ENCODE measurements at regions not wholly inside any gene's neighbourhood (a gene's known extent, or its start where the extent isn't known, plus 50 kb on each side); places are given as distances from the start of the nearest gene placed in this dataset.
"Not testable (repeated sequence)": the region's sequence is repeated elsewhere in the genome, so short reads cannot be mapped to it uniquely, and the experiment has no call there.

- not testable (repeated sequence) for DNase-seq
Observed at GRCh38 chr4:118505491-118505890, 152.7 kb upstream of the PRSS12 start.

- DNase-seq: not testable (repeated sequence)
Observed at GRCh38 chr4:118512870-118513269, 160.1 kb upstream of the PRSS12 start.

- not testable (repeated sequence) for DNase-seq
Observed at GRCh38 chr4:118514332-118514731, 161.5 kb upstream of the PRSS12 start.

- DNase-seq: not testable (repeated sequence)
Observed at GRCh38 chr4:118516107-118516506, 163.3 kb upstream of the PRSS12 start.

- not testable (repeated sequence) for DNase-seq
Observed at GRCh38 chr4:118530107-118530506, 155.1 kb upstream of the METTL14 start.

- not testable (repeated sequence) for DNase-seq
Observed at GRCh38 chr4:118531947-118532346, 153.2 kb upstream of the METTL14 start.

GRCh38 chr4:118535788-118536187 lies 149.4 kb upstream of the METTL14 start:
- not testable (repeated sequence) for DNase-seq

- DNase-seq: not testable (repeated sequence)
Observed at GRCh38 chr4:118539412-118540077, 145.6 kb upstream of the METTL14 start.

- not testable (repeated sequence) for DNase-seq
Observed at GRCh38 chr4:118556576-118556975, 128.6 kb upstream of the METTL14 start.

- no peak for DNase-seq
Observed at GRCh38 chr4:118557298-118557851, 127.8 kb upstream of the METTL14 start.

GRCh38 chr4:118558188-118558587 lies 127.0 kb upstream of the METTL14 start:
- not testable (repeated sequence) for DNase-seq

- DNase-seq: not testable (repeated sequence)
Observed at GRCh38 chr4:118561559-118561958, 123.6 kb upstream of the METTL14 start.

GRCh38 chr4:118566003-118566513 lies 119.1 kb upstream of the METTL14 start:
- not testable (repeated sequence) for DNase-seq

GRCh38 chr4:118572991-118573390 lies 112.2 kb upstream of the METTL14 start:
- not testable (repeated sequence) for DNase-seq

- DNase-seq: not testable (repeated sequence)
Observed at GRCh38 chr4:118574251-118574913, 110.8 kb upstream of the METTL14 start.

GRCh38 chr4:118575057-118575456 lies 110.1 kb upstream of the METTL14 start:
- not testable (repeated sequence) for DNase-seq

- DNase-seq: not testable (repeated sequence)
Observed at GRCh38 chr4:118575726-118576125, 109.5 kb upstream of the METTL14 start.

GRCh38 chr4:118576709-118577219 lies 108.4 kb upstream of the METTL14 start:
- DNase-seq: not testable (repeated sequence)

GRCh38 chr4:118585015-118585414 lies 100.2 kb upstream of the METTL14 start:
- DNase-seq: no peak

GRCh38 chr4:118586357-118586790 lies 98.8 kb upstream of the METTL14 start:
- no peak for DNase-seq

GRCh38 chr4:118587116-118587831 lies 97.9 kb upstream of the METTL14 start:
- no peak for DNase-seq

- DNase-seq: no peak
Observed at GRCh38 chr4:118587946-118588345, 97.2 kb upstream of the METTL14 start.
